Right lobe of liver (tissue), 4 donors: ENCODE measurements at regions not wholly inside any gene's neighbourhood (a gene's known extent, or its start where the extent isn't known, plus 50 kb on each side); places are given as distances from the start of the nearest gene placed in this dataset.

ENCODE experiments used
- POLR2A ChIP-seq: fragments of 450-650 bp; IDR thresholded peaks from one replicate; pipeline ENCODE4 v1.6.1; 2017; ENCODE audit warnings: antibody characterized with exemption, mild to moderate bottlenecking
- TF ChIP-seq, protein P1 (sequence below), 4 donors: fragments of 200-600 bp in 3 of 4; fragments of 450-650 bp in 1 of 4; IDR thresholded peaks; one replicate each; pipeline versions ENCODE4 v1.5.1 to v1.8.0; 2016 to 2022; ENCODE audit warnings: antibody characterized with exemption in 4 of 4, mild to moderate bottlenecking in 2 of 4
- donor health status: DM: no; HTN: no; CAD: no.
- donor health status: DM: no; HTN: no; CAD: no.
- donor health status: DM: no; HTN: yes; CAD: no.

DNA sequence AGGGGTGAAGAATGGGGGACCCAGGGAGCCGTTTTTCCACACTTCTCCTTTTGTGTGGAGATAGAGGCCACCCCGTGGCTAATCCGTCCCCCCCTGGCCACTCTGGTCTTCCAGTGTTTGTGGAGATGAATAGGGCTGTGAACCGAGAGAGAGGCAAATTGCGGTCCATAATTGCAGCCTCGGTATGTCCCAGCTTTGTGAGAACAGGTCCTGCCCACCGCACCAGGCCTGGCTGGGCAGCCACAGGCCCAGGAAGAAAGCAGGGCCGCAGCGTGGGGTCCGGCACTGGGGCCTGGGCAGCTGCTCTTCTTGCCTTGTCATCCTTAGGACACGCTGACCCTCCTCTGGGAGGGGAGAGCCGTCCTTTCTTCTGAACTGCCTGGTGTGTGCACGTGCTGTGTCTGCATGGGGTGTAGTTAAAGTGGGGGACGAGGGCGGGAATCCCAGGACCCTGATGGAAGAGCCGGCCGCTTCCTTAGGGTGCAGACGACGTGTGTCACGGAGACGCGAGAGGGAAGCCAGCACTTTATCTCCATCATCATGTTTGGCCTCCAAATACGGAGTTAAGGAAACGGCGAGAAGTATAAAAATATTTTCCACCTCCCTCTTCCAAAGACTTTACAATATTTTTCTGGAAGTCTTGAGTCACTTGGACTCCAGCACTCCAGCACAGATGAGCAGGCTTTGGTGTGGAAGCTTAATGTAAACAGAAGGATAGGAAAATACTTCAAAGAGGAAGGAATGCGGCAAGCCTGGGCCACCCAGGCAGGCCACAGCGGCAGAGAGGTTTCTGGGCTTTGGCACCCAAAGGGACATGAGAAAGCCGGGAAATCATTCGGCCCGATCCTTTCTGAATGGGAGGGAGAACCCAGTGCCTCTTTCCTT is 1248.4 kb downstream of the BRD1 start:
- TF ChIP-seq, protein P1, sequence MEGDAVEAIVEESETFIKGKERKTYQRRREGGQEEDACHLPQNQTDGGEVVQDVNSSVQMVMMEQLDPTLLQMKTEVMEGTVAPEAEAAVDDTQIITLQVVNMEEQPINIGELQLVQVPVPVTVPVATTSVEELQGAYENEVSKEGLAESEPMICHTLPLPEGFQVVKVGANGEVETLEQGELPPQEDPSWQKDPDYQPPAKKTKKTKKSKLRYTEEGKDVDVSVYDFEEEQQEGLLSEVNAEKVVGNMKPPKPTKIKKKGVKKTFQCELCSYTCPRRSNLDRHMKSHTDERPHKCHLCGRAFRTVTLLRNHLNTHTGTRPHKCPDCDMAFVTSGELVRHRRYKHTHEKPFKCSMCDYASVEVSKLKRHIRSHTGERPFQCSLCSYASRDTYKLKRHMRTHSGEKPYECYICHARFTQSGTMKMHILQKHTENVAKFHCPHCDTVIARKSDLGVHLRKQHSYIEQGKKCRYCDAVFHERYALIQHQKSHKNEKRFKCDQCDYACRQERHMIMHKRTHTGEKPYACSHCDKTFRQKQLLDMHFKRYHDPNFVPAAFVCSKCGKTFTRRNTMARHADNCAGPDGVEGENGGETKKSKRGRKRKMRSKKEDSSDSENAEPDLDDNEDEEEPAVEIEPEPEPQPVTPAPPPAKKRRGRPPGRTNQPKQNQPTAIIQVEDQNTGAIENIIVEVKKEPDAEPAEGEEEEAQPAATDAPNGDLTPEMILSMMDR (IDR thresholded peaks at IDR 0.05): no peak
- TF ChIP-seq POLR2A: no peak
